Fibroblast of lung (primary cell): ENCODE measurements at regions not wholly inside any gene's neighbourhood (a gene's known extent, or its start where the extent isn't known, plus 50 kb on each side); places are given as distances from the start of the nearest gene placed in this dataset.

ENCODE experiments used
- CTCF ChIP-seq, 2 donors: IDR thresholded peaks in 1 of 2; conservative IDR thresholded peaks in 1 of 2; 1 replicate in 1 of 2; 2 replicates in 1 of 2; pipeline ENCODE4 v1.5.1; 2011 to 2012; ENCODE audit warnings: low read length in 2 of 2, control low read depth in 1 of 2, inconsistent platforms in 1 of 2, low read depth in 1 of 2, mild to moderate bottlenecking in 1 of 2
- EZH2 ChIP-seq: IDR thresholded peaks from 2 replicates; pipeline ENCODE4 v1.5.1; 2012; ENCODE audit warnings: low read length, control low read depth, mild to moderate bottlenecking; ENCODE audit errors: missing control alignments

GRCh38 chr22:27148055-27148454 is 490.7 kb downstream of the MIAT start:
- TF ChIP-seq CTCF (conservative IDR thresholded peaks at IDR 0.05 in 1 of 2, IDR thresholded peaks at IDR 0.05 in 1 of 2; ENCODE audit: low read depth in 1 of 2, low read length in 2 of 2) (no peak), EZH2 (no peak)
